ENCODE measurements at regions not wholly inside any gene's neighbourhood (a gene's known extent, or its start where the extent isn't known, plus 50 kb on each side); places are given as distances from the start of the nearest gene placed in this dataset.

GRCh38 chr10:70993051-70993450 lies 104.7 kb upstream of the PCBD1 start:
- H3K4me2 ChIP-seq (ENCODE audit: low read length) = no peak overlapping the region
- H3F3A ChIP-seq (ENCODE audit: insufficient read depth, low read length) = no peaks in the 10 kb centered on the region
- H3K36me3 ChIP-seq (ENCODE audit: insufficient read depth, low read length) = no peaks in the 10 kb centered on the region
- H4K20me1 ChIP-seq (ENCODE audit: insufficient read depth, low read length) = no peaks in the 10 kb centered on the region
- H3K27ac ChIP-seq (ENCODE audit: low read depth, low read length, poor library complexity, severe bottlenecking) = no peak overlapping the region
- no peak overlapping the region for H2AFZ ChIP-seq (ENCODE audit: low read length)
- H3K4me1 ChIP-seq (ENCODE audit: insufficient read depth, low read length, severe bottlenecking) = no peaks in the 10 kb centered on the region
- no peaks in the 10 kb centered on the region for H3K9me2 ChIP-seq (ENCODE audit: low read depth, low read length)
- 0 out of 2 replicates have a peak, but pooled peaks cover 9% of the 10 kb centered on the region for H3K27me3 ChIP-seq (ENCODE audit: insufficient read depth, low read length)
- TF ChIP-seq EZH2 (IDR thresholded peaks at IDR 0.05; ENCODE audit: borderline replicate concordance, low read length) (no peak), CTCF (IDR thresholded peaks at IDR 0.05; ENCODE audit: low read length) (0 out of 2 replicates have a peak, but pooled peaks have one; percentile 6)
- no peaks in the 10 kb centered on the region for H3K9me3 ChIP-seq (ENCODE audit: low read length)
- H3K79me2 ChIP-seq (ENCODE audit: insufficient read depth, low read length) = no peaks in the 10 kb centered on the region
- H3K9ac ChIP-seq (ENCODE audit: low read length) = no peak overlapping the region
- H3K4me3 ChIP-seq (ENCODE audit: low read depth, low read length, poor library complexity, severe bottlenecking) = no peak overlapping the region

GRCh38 chr10:70996549-70996948 lies 108.2 kb upstream of the PCBD1 start:
- H3F3A ChIP-seq (ENCODE audit: insufficient read depth, low read length) = no peaks in the 10 kb centered on the region
- H3K9me2 ChIP-seq (ENCODE audit: low read depth, low read length) = no peaks in the 10 kb centered on the region
- H3K79me2 ChIP-seq (ENCODE audit: insufficient read depth, low read length) = no peaks in the 10 kb centered on the region
- no peak overlapping the region for H3K27ac ChIP-seq (ENCODE audit: low read depth, low read length, poor library complexity, severe bottlenecking)
- no peak overlapping the region for H3K4me3 ChIP-seq (ENCODE audit: low read depth, low read length, poor library complexity, severe bottlenecking)
- no peak overlapping the region for H3K4me2 ChIP-seq (ENCODE audit: low read length)
- no peaks in the 10 kb centered on the region for H3K9me3 ChIP-seq (ENCODE audit: low read length)
- H3K9ac ChIP-seq (ENCODE audit: low read length) = no peak overlapping the region
- H3K36me3 ChIP-seq (ENCODE audit: insufficient read depth, low read length) = no peaks in the 10 kb centered on the region
- H4K20me1 ChIP-seq (ENCODE audit: insufficient read depth, low read length) = no peaks in the 10 kb centered on the region
- TF ChIP-seq CTCF (IDR thresholded peaks at IDR 0.05; ENCODE audit: low read length) (no peak), EZH2 (IDR thresholded peaks at IDR 0.05; ENCODE audit: borderline replicate concordance, low read length) (no peak)
- H3K27me3 ChIP-seq (ENCODE audit: insufficient read depth, low read length) = 0 out of 2 replicates have a peak, but pooled peaks cover 9% of the 10 kb centered on the region
- H2AFZ ChIP-seq (ENCODE audit: low read length) = no peak overlapping the region
- H3K4me1 ChIP-seq (ENCODE audit: insufficient read depth, low read length, severe bottlenecking) = no peaks in the 10 kb centered on the region

- Histone ChIP-seq H3K27ac (ENCODE audit: low read depth, low read length, poor library complexity, severe bottlenecking) (no peak overlapping the region), H3K4me2 (ENCODE audit: low read length) (no peak overlapping the region), H3K9me3 (ENCODE audit: low read length) (no peaks in the 10 kb centered on the region), H3K79me2 (ENCODE audit: insufficient read depth, low read length) (no peaks in the 10 kb centered on the region), H3F3A (ENCODE audit: insufficient read depth, low read length) (no peaks in the 10 kb centered on the region), H3K4me3 (ENCODE audit: low read depth, low read length, poor library complexity, severe bottlenecking) (no peak overlapping the region), H2AFZ (ENCODE audit: low read length) (no peak overlapping the region), H3K9me2 (ENCODE audit: low read depth, low read length) (no peaks in the 10 kb centered on the region), H3K9ac (ENCODE audit: low read length) (no peak overlapping the region), H3K4me1 (ENCODE audit: insufficient read depth, low read length, severe bottlenecking) (no peaks in the 10 kb centered on the region), H3K27me3 (ENCODE audit: insufficient read depth, low read length) (0 out of 2 replicates have a peak, but pooled peaks cover 9% of the 10 kb centered on the region), H4K20me1 (ENCODE audit: insufficient read depth, low read length) (no peaks in the 10 kb centered on the region), H3K36me3 (ENCODE audit: insufficient read depth, low read length) (no peaks in the 10 kb centered on the region)
- no peak for TF ChIP-seq EZH2 (IDR thresholded peaks at IDR 0.05; ENCODE audit: borderline replicate concordance, low read length)
- TF ChIP-seq CTCF (IDR thresholded peaks at IDR 0.05; ENCODE audit: low read length) = no peak
These were observed 108.9 kb upstream of the PCBD1 start for GRCh38 chr10:70997236-70997635.
